ENCODE measurements at regions not wholly inside any gene's neighbourhood (a gene's known extent, or its start where the extent isn't known, plus 50 kb on each side); places are given as distances from the start of the nearest gene placed in this dataset.

DNA sequence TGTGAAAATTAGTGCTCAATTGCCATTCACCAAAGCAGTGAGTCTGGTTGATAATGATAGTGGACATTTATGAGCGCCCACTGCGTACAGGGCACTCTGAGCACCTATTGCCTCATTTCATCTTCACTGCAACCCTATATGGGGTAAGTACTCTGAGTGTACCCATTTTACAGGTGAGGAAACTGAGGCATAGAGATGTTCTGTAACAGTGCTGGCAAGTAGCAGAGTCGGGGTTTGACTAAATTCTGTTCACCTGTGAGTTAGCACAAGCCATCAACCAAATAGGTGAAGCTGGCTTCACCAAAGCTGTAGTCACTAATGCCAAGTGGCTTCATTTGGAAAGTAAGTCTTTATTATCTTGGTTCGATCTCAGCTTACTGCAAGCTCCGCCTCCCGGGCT, 135.8 kb downstream of the SPAG6 start (continued):
- TF ChIP-seq, protein P1, sequence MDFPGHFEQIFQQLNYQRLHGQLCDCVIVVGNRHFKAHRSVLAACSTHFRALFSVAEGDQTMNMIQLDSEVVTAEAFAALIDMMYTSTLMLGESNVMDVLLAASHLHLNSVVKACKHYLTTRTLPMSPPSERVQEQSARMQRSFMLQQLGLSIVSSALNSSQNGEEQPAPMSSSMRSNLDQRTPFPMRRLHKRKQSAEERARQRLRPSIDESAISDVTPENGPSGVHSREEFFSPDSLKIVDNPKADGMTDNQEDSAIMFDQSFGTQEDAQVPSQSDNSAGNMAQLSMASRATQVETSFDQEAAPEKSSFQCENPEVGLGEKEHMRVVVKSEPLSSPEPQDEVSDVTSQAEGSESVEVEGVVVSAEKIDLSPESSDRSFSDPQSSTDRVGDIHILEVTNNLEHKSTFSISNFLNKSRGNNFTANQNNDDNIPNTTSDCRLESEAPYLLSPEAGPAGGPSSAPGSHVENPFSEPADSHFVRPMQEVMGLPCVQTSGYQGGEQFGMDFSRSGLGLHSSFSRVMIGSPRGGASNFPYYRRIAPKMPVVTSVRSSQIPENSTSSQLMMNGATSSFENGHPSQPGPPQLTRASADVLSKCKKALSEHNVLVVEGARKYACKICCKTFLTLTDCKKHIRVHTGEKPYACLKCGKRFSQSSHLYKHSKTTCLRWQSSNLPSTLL (IDR thresholded peaks at IDR 0.05) = no peak
- TF ChIP-seq SMARCA5 (IDR thresholded peaks at IDR 0.05) (peak; percentile 72; the same call in 1 of the 2 replicates), MTA3 (IDR thresholded peaks at IDR 0.05; ENCODE audit: borderline replicate concordance) (no peak), RAD21 (CRISPR knock-in tag; conservative IDR thresholded peaks at IDR 0.05 in 1 of 2, IDR thresholded peaks at IDR 0.05 in 1 of 2) (no peak)

- in situ Hi-C loops (cut with MboI) (no loop called here), intact Hi-C loops (cut with micrococcal nuclease) (no loop called here)
- Histone ChIP-seq H3K9ac (ENCODE audit: insufficient read depth in 1 of 2, low read depth in 2 of 2, low read length in 2 of 2) (no peak overlapping the region; a peak in 1 of 4 replicates), H4K20me1 (replicated peaks; ENCODE audit: control insufficient read depth, insufficient read depth, low read length) (no peaks in the 10 kb centered on the region), H3K4me3 (no peak overlapping the region), H2AFZ (ENCODE audit: low read depth, low read length) (peak overlapping the region; percentile 62), H3K9me1 (ENCODE audit: control insufficient read depth, insufficient read depth, low read length) (no peaks in the 10 kb centered on the region), H3K36me3 (ENCODE audit: control insufficient read depth, insufficient read depth, low read length) (no peaks in the 10 kb centered on the region), H3K4me2 (ENCODE audit: insufficient read depth, low read length) (peak overlapping the region; percentile 24), H3K4me1 (replicated peaks in 1 of 2; ENCODE audit: control insufficient read depth in 2 of 2, insufficient read depth in 2 of 2, low read length in 2 of 2) (peaks cover 0 to 23% of the 10 kb centered on the region in 2 experiments; a peak in 3 of 5 replicates), H3K27ac (ENCODE audit: extremely low read depth, low read depth, low read length) (peak overlapping the region; percentile 24; the same call in 1 of the 3 replicates), H3K9me3 (replicated peaks; ENCODE audit: control insufficient read depth, insufficient read depth, low read depth, low read length) (no peaks in the 10 kb centered on the region), H3K79me2 (ENCODE audit: control insufficient read depth, insufficient read depth, low read length) (no peaks in the 10 kb centered on the region), H3K27me3 (ENCODE audit: control insufficient read depth in 2 of 2, insufficient read depth in 2 of 2, low read length in 2 of 2) (no peaks in the 10 kb centered on the region)
- CTCF ChIA-PET (ENCODE audit: low intra/inter-chr PET ratio) = no interaction called here
- FAIRE-seq = peak; percentile 19
- TF ChIP-seq FOSL1 (tag; conservative IDR thresholded peaks at IDR 0.05) (peak; percentile 47; the same call in 1 of the 2 replicates), JUND (IDR thresholded peaks at IDR 0.05; ENCODE audit: borderline replicate concordance, low read depth, low read length) (peak; percentile 41; the same call in 1 of the 2 replicates), JUND (tag; IDR thresholded peaks at IDR 0.05; ENCODE audit: borderline replicate concordance, low read depth, low read length) (peak; percentile 46; the same call in 1 of the 3 replicates), ZNF696 (CRISPR knock-in tag; conservative IDR thresholded peaks at IDR 0.05) (no peak), C11orf30 (IDR thresholded peaks at IDR 0.05; ENCODE audit: low read depth) (peak; percentile 10; the same call in 1 of the 2 replicates), JUN (IDR thresholded peaks at IDR 0.05; ENCODE audit: borderline replicate concordance, low read depth, low read length) (peak; percentile 52; the same call in 1 of the 2 replicates), JUN (CRISPR knock-in tag; IDR thresholded peaks at IDR 0.05; ENCODE audit: borderline replicate concordance) (no peak), RBM39 (optimal IDR thresholded peaks at IDR 0.05; ENCODE audit: low read depth, low read length) (no peak)
- TF ChIP-seq, protein P2, sequence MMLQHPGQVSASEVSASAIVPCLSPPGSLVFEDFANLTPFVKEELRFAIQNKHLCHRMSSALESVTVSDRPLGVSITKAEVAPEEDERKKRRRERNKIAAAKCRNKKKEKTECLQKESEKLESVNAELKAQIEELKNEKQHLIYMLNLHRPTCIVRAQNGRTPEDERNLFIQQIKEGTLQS (IDR thresholded peaks at IDR 0.05) = peak; percentile 54
- TF ChIP-seq, protein P2 (CRISPR knock-in tag; conservative IDR thresholded peaks at IDR 0.05) = no peak
- WGBS (ENCODE audit: insufficient coverage, low coverage, missing lambda C conversion rate) = 37% methylated on average over 5 of the region's 5 CpGs
- BruUV-seq (replicated peaks) = no TSS peak
- POLR2A ChIA-PET = interaction anchor here (0.6 to 3.9 kb wide), 5 partner anchors 9 to 622 kb away, joined by 3 to 13 read pairs (median 3); no protein-coding TSS in a partner anchor
- peak in 1 of 4 experiments; percentile 15 for DNase-seq (ENCODE audit: extremely low read depth in 1 of 4, low spot score in 3 of 4)
- peak; percentile 22 for ATAC-seq
These were observed 136.6 kb downstream of the SPAG6 start for GRCh38 chr10:22481687-22482539.
